ENCODE measurements at regions not wholly inside any gene's neighbourhood (a gene's known extent, or its start where the extent isn't known, plus 50 kb on each side); places are given as distances from the start of the nearest gene placed in this dataset.

GRCh38 chr5:106142116-106142515 is 1528.6 kb downstream of the EFNA5 start:
- no peak overlapping the region for H3K27ac Mint-ChIP-seq

More at GRCh38 chr5:106142116-106142515, 1528.6 kb downstream of the EFNA5 start:
- Histone ChIP-seq H2BK120ac (ENCODE audit: low read depth, low read length, poor library complexity, severe bottlenecking) (no peak overlapping the region), H3K9me3 (ENCODE audit: control insufficient read depth, low read depth, low read length) (no peaks in the 10 kb centered on the region), H3K18ac (ENCODE audit: insufficient read length, low read depth, low read length) (no peak overlapping the region), H3K4me2 (ENCODE audit: insufficient read depth, insufficient read length, low read length) (no peak overlapping the region), H3K27ac (ENCODE audit: insufficient read length, low read depth, low read length) (no peak overlapping the region), H4K20me1 (ENCODE audit: control insufficient read depth, insufficient read depth, insufficient read length) (no peaks in the 10 kb centered on the region), H3K27me3 (ENCODE audit: insufficient read depth, low read length) (no peaks in the 10 kb centered on the region), H2BK20ac (ENCODE audit: low read depth, low read length, poor library complexity, severe bottlenecking) (no peak overlapping the region), H3K56ac (ENCODE audit: insufficient read length, low read depth, low read length) (no peak overlapping the region), H3K23me2 (ENCODE audit: insufficient read length, low read depth, low read length, poor library complexity, severe bottlenecking) (no peaks in the 10 kb centered on the region), H3K4me1 (ENCODE audit: insufficient read depth, low read length) (no peaks in the 10 kb centered on the region), H2AK5ac (ENCODE audit: insufficient read length, low read length) (no peak overlapping the region), H2BK12ac (ENCODE audit: insufficient read length, low read depth, low read length) (no peak overlapping the region), H2AFZ (ENCODE audit: low read length) (no peak overlapping the region), H2BK5ac (ENCODE audit: insufficient read length, low read length) (no peak overlapping the region), H4K5ac (ENCODE audit: insufficient read length, low read depth, low read length) (no peak overlapping the region), H3T11ph (ENCODE audit: low read length) (no peak overlapping the region), H3K79me1 (ENCODE audit: insufficient read depth, low read depth, low read length, poor library complexity, severe bottlenecking) (no peaks in the 10 kb centered on the region), H3K23ac (ENCODE audit: insufficient read length, low read depth, low read length) (no peak overlapping the region), H3K79me2 (ENCODE audit: insufficient read depth, low read length) (no peaks in the 10 kb centered on the region), H2BK15ac (ENCODE audit: low read depth, low read length) (no peak overlapping the region), H3K14ac (ENCODE audit: insufficient read depth, low read length) (no peak overlapping the region), H4K8ac (replicated peaks; ENCODE audit: insufficient read length, low read depth, low read length) (no peak overlapping the region), H3K9ac (ENCODE audit: extremely low read depth, insufficient read length, low read length) (no peak overlapping the region), H3K4ac (ENCODE audit: low read depth, low read length) (no peak overlapping the region), H4K91ac (ENCODE audit: insufficient read length, low read depth, low read length) (no peak overlapping the region)
- no peak for TF ChIP-seq CTCF (conservative IDR thresholded peaks at IDR 0.05)
- H3K36me3 Mint-ChIP-seq (ENCODE audit: insufficient read depth in 1 of 3, low read depth in 3 of 3): peaks cover 0 to 1% (median 0%) of the 10 kb centered on the region in 3 experiments; a peak in 2 of 7 replicates
- H3K4me1 Mint-ChIP-seq: peaks cover 3 to 4% of the 10 kb centered on the region in 2 experiments; a peak in 1 of 4 replicates
- no peaks in the 10 kb centered on the region for H3K27me3 Mint-ChIP-seq (ENCODE audit: low read depth)
- no peaks in the 10 kb centered on the region; a peak in 1 of 5 replicates for H3K9me3 Mint-ChIP-seq
- H3K4me3 Mint-ChIP-seq: no peak overlapping the region
- DNase-seq: no peak
